Ishikawa (cell line): ENCODE measurements at regions not wholly inside any gene's neighbourhood (a gene's known extent, or its start where the extent isn't known, plus 50 kb on each side); places are given as distances from the start of the nearest gene placed in this dataset.

Experiments
- CEBPB ChIP-seq: IDR thresholded peaks from 2 replicates; pipeline ENCODE4 v1.6.1; 2012
- CREB1 ChIP-seq: IDR thresholded peaks from 2 replicates; pipeline ENCODE4 v1.6.1; 2012; ENCODE audit warnings: low read depth
- EGR1 ChIP-seq: IDR thresholded peaks from 2 replicates; pipeline ENCODE4 v1.6.1; 2012
- EP300 ChIP-seq: IDR thresholded peaks from 2 replicates; pipeline ENCODE4 v1.6.1; 2012; ENCODE audit warnings: borderline replicate concordance
- FOXM1 ChIP-seq: IDR thresholded peaks from 2 replicates; pipeline ENCODE4 v1.6.1; 2012; ENCODE audit warnings: low read depth, borderline replicate concordance
- NFIC ChIP-seq: IDR thresholded peaks from 2 replicates; pipeline ENCODE4 v1.6.1; 2012
- RAD21 ChIP-seq: IDR thresholded peaks from 2 replicates; pipeline ENCODE4 v1.6.1; 2012; ENCODE audit warnings: low read depth
- REST ChIP-seq: IDR thresholded peaks from 2 replicates; pipeline ENCODE4 v1.6.1; 2012; ENCODE audit warnings: low read depth, mild to moderate bottlenecking
- TAF1 ChIP-seq: IDR thresholded peaks from 2 replicates; pipeline ENCODE4 v1.6.1; 2012; ENCODE audit warnings: low read depth, mild to moderate bottlenecking
- TCF12 ChIP-seq: IDR thresholded peaks from 2 replicates; pipeline ENCODE4 v1.6.1; 2012; ENCODE audit warnings: low read depth
- TEAD4 ChIP-seq: IDR thresholded peaks from 2 replicates; pipeline ENCODE4 v1.6.1; 2012
- USF1 ChIP-seq: IDR thresholded peaks from 2 replicates; pipeline ENCODE4 v1.6.1; 2012
- YY1 ChIP-seq: IDR thresholded peaks from 2 replicates; pipeline ENCODE4 v1.6.1; 2012; ENCODE audit warnings: low read depth
- ZBTB7A ChIP-seq: IDR thresholded peaks from 2 replicates; pipeline ENCODE4 v1.6.1; 2012; ENCODE audit warnings: low read depth
- TF ChIP-seq, protein P1 (sequence below): IDR thresholded peaks from 2 replicates; pipeline ENCODE4 v1.6.1; 2012

DNA sequence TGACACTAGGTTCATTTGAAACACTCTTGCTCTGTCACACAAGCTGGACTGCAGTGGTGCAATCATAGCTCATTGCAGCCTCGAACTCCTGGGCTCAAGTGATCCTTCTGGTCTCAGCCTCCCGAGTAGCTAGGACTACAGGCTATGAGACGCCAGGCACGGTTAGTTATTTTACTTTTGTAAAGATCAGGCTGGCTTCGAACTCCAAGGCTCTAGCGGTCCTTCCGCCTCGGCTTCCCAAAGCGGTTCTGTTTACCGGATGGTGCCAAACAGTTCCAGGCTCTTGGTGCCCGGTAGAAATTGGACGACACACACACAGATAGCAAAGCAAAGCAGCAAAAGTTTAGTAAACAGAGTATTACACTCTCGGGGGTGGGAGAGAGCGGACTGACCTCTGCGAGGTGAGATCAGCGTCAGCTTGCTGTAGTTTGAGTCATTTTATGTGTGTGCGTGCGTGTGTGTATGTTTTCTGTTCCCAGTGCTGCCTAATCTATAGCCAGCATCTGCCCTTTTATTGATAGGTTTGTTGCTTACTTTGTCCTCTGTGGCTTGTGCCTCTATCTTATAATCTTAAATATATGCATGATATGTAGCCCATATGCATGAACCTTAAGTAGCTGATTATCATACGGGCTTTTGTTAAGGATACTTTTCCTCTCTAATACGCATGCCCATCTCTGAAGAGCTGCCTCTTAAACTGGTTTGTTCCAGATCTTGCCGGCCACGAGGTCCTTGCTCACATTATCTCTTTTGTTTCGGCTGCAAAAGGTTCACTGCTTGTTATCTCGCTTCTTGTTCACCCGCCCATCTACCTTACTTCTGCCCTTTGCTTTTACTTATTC, 75.2 kb downstream of the OR2B2 start:
- TF ChIP-seq EP300 (no peak), RAD21 (no peak), CEBPB (no peak), EGR1 (no peak), TCF12 (no peak), TAF1 (no peak), USF1 (no peak), REST (no peak), YY1 (no peak), FOXM1 (no peak), NFIC (no peak), ZBTB7A (no peak), TEAD4 (no peak), CREB1 (no peak)
- TF ChIP-seq, protein P1, sequence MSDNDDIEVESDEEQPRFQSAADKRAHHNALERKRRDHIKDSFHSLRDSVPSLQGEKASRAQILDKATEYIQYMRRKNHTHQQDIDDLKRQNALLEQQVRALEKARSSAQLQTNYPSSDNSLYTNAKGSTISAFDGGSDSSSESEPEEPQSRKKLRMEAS = no peak

GRCh38 chr6:27836141-27836782, 75.9 kb downstream of the OR2B2 start:
- TF ChIP-seq REST = no peak

- TF ChIP-seq TEAD4 = no peak
- TF ChIP-seq, protein P1 = no peak
- no peak for TF ChIP-seq CREB1
- TF ChIP-seq RAD21 = no peak
- TF ChIP-seq TCF12 = no peak
- TF ChIP-seq FOXM1 = no peak
These were observed 77.2 kb downstream of the OR2B2 start for GRCh38 chr6:27834879-27835549.

GRCh38 chr6:27834384-27834783, 77.8 kb downstream of the OR2B2 start:
- TF ChIP-seq NFIC = no peak
- no peak for TF ChIP-seq TCF12
- no peak for TF ChIP-seq EGR1
- no peak for TF ChIP-seq USF1

DNA sequence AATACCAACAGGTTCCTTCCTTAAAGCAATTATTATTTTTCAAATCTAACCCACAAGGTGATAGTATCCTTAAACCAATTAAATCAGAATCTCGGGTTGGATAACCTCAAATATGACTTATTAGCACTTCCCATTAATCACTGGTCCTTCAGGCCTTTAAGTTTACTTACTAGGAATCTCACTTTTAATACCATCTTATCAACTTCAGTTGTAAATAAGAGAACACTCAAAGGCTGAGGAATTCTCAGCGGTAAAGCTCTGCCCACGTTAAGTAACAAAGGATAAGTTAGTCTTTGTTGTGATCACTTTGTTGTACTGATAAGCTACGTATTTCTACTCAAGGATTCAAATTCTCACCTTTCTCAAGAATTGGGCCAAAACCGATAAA, 82.0 kb downstream of the OR2B2 start:
- no peak for TF ChIP-seq RAD21
- no peak for TF ChIP-seq EGR1
- no peak for TF ChIP-seq USF1
- TF ChIP-seq, protein P1 = no peak
- no peak for TF ChIP-seq EP300
- TF ChIP-seq TAF1 = no peak
